Neural cell (in vitro differentiated cells): ENCODE measurements at regions not wholly inside any gene's neighbourhood (a gene's known extent, or its start where the extent isn't known, plus 50 kb on each side); places are given as distances from the start of the nearest gene placed in this dataset.

Experiments
- H2AFZ ChIP-seq: fragments of 200-600, 300-800 bp; sonication (generic), shearing (Covaris generic); 2 replicates; pipeline ENCODE4 v1.6.0; 2014; ENCODE audit warnings: low read depth, mild to moderate bottlenecking, antibody characterized with exemption, low read length, moderate library complexity
- H3F3A ChIP-seq: fragments of 200-600 bp; shearing (Covaris generic); 2 replicates; pipeline ENCODE4 v1.6.1; 2016; ENCODE audit warnings: mild to moderate bottlenecking, moderate library complexity, mixed read lengths, antibody characterized with exemption, low read length; ENCODE audit not compliant: insufficient read depth, poor library complexity, severe bottlenecking
- H3K27ac ChIP-seq: fragments of 200-600, 300-800 bp; sonication (generic), shearing (Covaris generic); 2 replicates; pipeline ENCODE4 v1.5.1; 2014; ENCODE audit warnings: mild to moderate bottlenecking, low read length, moderate library complexity
- H3K27me3 ChIP-seq: fragments of 300-800, 200-600 bp; sonication (generic), shearing (Covaris generic); 2 replicates; pipeline ENCODE4 v1.6.0; 2014; ENCODE audit warnings: mild to moderate bottlenecking, low read depth, low read length, moderate library complexity; ENCODE audit not compliant: insufficient read depth
- H3K36me3 ChIP-seq: fragments of 300-800, 200-600 bp; sonication (generic), shearing (Covaris generic); 2 replicates; pipeline ENCODE4 v1.5.1; 2014; ENCODE audit warnings: mild to moderate bottlenecking, antibody characterized with exemption, low read length, moderate library complexity; ENCODE audit not compliant: insufficient read depth
- H3K4me2 ChIP-seq: fragments of 300-800, 200-600 bp; sonication (generic), shearing (Covaris generic); 2 replicates; pipeline ENCODE4 v1.6.0; 2014; ENCODE audit warnings: mild to moderate bottlenecking, low read length
- H3K4me3 ChIP-seq: fragments of 300-800, 200-600 bp; sonication (generic), shearing (Covaris generic); 2 replicates; pipeline ENCODE4 v1.5.1; 2014; ENCODE audit warnings: mild to moderate bottlenecking, low read length, moderate library complexity
- H3K79me2 ChIP-seq: fragments of 200-600 bp; shearing (Covaris generic); replicated peaks from 2 replicates; pipeline ENCODE4 v1.6.0; 2014; ENCODE audit warnings: mild to moderate bottlenecking, low read length, moderate library complexity; ENCODE audit not compliant: insufficient read depth
- H3K9ac ChIP-seq: fragments of 300-800, 200-600 bp; sonication (generic), shearing (Covaris generic); 2 replicates; pipeline ENCODE4 v1.6.1; 2016; ENCODE audit warnings: mild to moderate bottlenecking, low read length, mixed read lengths
- H3K9me2 ChIP-seq: fragments of 200-600 bp; shearing (Covaris generic); 2 replicates; pipeline ENCODE4 v1.6.1; 2016; ENCODE audit warnings: mild to moderate bottlenecking, low read length, mixed read lengths; ENCODE audit not compliant: insufficient read depth
- H3K9me3 ChIP-seq: fragments of 200-600, 300-800 bp; sonication (generic), shearing (Covaris generic); 2 replicates; pipeline ENCODE4 v1.6.1; 2016; ENCODE audit warnings: mild to moderate bottlenecking, mixed run types, low read length, moderate library complexity, mixed read lengths
- H4K20me1 ChIP-seq: fragments of 200-600 bp; shearing (Covaris generic); 2 replicates; pipeline ENCODE4 v1.6.1; 2016; ENCODE audit warnings: mild to moderate bottlenecking, mixed run types; ENCODE audit not compliant: insufficient read depth
- EP300 ChIP-seq: fragments of 450-650 bp; conservative IDR thresholded peaks from 2 replicates; pipeline ENCODE4 v1.6.1; 2014; ENCODE audit warnings: antibody characterized with exemption, mild to moderate bottlenecking, moderate library complexity; ENCODE audit not compliant: poor library complexity, severe bottlenecking
- EZH2 ChIP-seq: fragments of 200-600, 300-800 bp; shearing (Covaris generic), sonication (generic); IDR thresholded peaks from 2 replicates; pipeline ENCODE4 v1.6.1; 2014; ENCODE audit warnings: antibody characterized with exemption, low read length, borderline replicate concordance, mild to moderate bottlenecking; ENCODE audit not compliant: insufficient read depth, poor library complexity, severe bottlenecking
- MXI1 ChIP-seq: fragments of 450-650 bp; conservative IDR thresholded peaks from 2 replicates; pipeline ENCODE4 v1.6.1; 2014; ENCODE audit warnings: antibody characterized with exemption, mild to moderate bottlenecking; ENCODE audit not compliant: poor library complexity, severe bottlenecking
- POLR2AphosphoS5 ChIP-seq: IDR thresholded peaks from 2 replicates; pipeline ENCODE4 v1.6.1; 2012
- RAD21 ChIP-seq: fragments of 450-650 bp; conservative IDR thresholded peaks from 2 replicates; pipeline ENCODE4 v1.6.1; 2014; ENCODE audit warnings: antibody characterized with exemption, mild to moderate bottlenecking, moderate library complexity
- SMC3 ChIP-seq: fragments of 450-650 bp; conservative IDR thresholded peaks from 2 replicates; pipeline ENCODE4 v1.6.1; 2014; ENCODE audit warnings: antibody characterized with exemption, mild to moderate bottlenecking, moderate library complexity; ENCODE audit not compliant: poor library complexity
- TAF1 ChIP-seq: IDR thresholded peaks from 2 replicates; pipeline ENCODE4 v1.6.1; 2012; ENCODE audit warnings: low read depth
- TF ChIP-seq, protein P1 (sequence below): fragments of 450-650 bp; IDR thresholded peaks from 2 replicates; pipeline ENCODE4 v1.5.1; 2014; ENCODE audit warnings: antibody characterized with exemption, mild to moderate bottlenecking, moderate library complexity; ENCODE audit not compliant: poor library complexity, severe bottlenecking
- TF ChIP-seq, protein P2 (sequence below): IDR thresholded peaks from 2 replicates; pipeline ENCODE4 v1.6.1; 2012; ENCODE audit warnings: borderline replicate concordance

DNA sequence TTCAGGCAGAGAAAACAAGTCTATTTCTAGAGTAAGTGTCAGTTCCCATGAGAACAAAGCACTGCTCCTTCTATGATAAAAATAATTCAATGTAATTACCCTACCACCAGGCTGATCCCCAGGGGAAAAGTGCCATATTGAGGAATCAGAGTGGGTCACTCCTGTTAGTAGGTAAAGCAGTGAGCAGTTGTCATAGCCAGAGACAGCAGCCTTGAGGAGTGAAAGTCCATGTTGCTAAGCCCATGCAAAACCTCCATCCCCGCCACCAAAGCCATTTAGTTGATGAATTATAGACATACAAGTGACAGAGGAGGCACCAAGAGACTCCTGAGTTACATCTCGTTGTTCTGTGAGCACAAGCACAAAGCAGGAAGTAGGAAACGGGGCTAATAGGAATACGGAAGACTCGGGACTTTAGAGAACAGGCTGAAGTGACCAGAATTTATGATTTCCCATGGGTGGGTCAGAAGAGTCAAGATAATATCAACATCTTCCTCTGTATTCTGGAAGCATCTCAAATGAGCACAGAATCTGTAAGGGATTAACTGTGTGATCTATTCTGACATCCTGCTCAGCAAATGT lies 197.9 kb downstream of the MAFB start:
- H3K9ac ChIP-seq, result no peak overlapping the region
- no peaks in the 10 kb centered on the region for H3K9me3 ChIP-seq
- no peak overlapping the region for H3K4me2 ChIP-seq
- no peaks in the 10 kb centered on the region for H4K20me1 ChIP-seq
- TF ChIP-seq, protein P1, sequence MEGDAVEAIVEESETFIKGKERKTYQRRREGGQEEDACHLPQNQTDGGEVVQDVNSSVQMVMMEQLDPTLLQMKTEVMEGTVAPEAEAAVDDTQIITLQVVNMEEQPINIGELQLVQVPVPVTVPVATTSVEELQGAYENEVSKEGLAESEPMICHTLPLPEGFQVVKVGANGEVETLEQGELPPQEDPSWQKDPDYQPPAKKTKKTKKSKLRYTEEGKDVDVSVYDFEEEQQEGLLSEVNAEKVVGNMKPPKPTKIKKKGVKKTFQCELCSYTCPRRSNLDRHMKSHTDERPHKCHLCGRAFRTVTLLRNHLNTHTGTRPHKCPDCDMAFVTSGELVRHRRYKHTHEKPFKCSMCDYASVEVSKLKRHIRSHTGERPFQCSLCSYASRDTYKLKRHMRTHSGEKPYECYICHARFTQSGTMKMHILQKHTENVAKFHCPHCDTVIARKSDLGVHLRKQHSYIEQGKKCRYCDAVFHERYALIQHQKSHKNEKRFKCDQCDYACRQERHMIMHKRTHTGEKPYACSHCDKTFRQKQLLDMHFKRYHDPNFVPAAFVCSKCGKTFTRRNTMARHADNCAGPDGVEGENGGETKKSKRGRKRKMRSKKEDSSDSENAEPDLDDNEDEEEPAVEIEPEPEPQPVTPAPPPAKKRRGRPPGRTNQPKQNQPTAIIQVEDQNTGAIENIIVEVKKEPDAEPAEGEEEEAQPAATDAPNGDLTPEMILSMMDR, result no peak
- no peak for TF ChIP-seq MXI1
- TF ChIP-seq EZH2, result no peak
- no peak for TF ChIP-seq POLR2AphosphoS5
- H3F3A ChIP-seq, result no peaks in the 10 kb centered on the region
- H3K27ac ChIP-seq, result no peak overlapping the region
- H3K9me2 ChIP-seq, result no peaks in the 10 kb centered on the region
- no peaks in the 10 kb centered on the region for H3K79me2 ChIP-seq
- no peaks in the 10 kb centered on the region for H3K27me3 ChIP-seq
- H2AFZ ChIP-seq, result no peak overlapping the region
- no peak overlapping the region for H3K4me3 ChIP-seq
- no peaks in the 10 kb centered on the region for H3K36me3 ChIP-seq

DNA sequence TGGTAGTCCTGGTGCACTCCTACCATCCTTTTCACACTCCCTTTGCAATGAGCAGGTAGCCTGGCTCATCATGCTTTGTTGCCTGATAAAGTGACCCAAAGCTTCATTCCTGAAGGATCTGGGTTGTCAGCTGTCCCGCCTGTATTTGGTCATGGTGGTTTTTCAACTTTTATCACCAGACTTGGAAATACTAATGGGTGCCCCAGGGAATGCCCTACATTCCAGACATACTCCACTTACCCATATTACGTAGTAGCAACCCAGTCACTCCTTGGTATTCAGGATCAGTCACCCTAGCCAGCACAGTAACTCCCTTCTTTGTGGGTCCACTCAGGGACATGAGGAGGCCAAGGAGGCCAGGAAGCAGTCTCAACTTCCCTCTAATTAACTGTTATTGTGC lies 199.2 kb downstream of the MAFB start:
- H3K27me3 ChIP-seq, result no peaks in the 10 kb centered on the region
- H4K20me1 ChIP-seq, result no peaks in the 10 kb centered on the region
- H3K9ac ChIP-seq, result no peak overlapping the region
- H3K9me2 ChIP-seq, result no peaks in the 10 kb centered on the region
- no peak overlapping the region for H3K4me3 ChIP-seq
- H3K27ac ChIP-seq, result no peak overlapping the region
- no peaks in the 10 kb centered on the region for H3F3A ChIP-seq
- H3K9me3 ChIP-seq, result no peaks in the 10 kb centered on the region
- TF ChIP-seq, protein P1, result no peak
- TF ChIP-seq MXI1 (no peak), POLR2AphosphoS5 (no peak), RAD21 (no peak), EZH2 (no peak), EP300 (no peak), TAF1 (no peak), SMC3 (no peak)
- TF ChIP-seq, protein P2, sequence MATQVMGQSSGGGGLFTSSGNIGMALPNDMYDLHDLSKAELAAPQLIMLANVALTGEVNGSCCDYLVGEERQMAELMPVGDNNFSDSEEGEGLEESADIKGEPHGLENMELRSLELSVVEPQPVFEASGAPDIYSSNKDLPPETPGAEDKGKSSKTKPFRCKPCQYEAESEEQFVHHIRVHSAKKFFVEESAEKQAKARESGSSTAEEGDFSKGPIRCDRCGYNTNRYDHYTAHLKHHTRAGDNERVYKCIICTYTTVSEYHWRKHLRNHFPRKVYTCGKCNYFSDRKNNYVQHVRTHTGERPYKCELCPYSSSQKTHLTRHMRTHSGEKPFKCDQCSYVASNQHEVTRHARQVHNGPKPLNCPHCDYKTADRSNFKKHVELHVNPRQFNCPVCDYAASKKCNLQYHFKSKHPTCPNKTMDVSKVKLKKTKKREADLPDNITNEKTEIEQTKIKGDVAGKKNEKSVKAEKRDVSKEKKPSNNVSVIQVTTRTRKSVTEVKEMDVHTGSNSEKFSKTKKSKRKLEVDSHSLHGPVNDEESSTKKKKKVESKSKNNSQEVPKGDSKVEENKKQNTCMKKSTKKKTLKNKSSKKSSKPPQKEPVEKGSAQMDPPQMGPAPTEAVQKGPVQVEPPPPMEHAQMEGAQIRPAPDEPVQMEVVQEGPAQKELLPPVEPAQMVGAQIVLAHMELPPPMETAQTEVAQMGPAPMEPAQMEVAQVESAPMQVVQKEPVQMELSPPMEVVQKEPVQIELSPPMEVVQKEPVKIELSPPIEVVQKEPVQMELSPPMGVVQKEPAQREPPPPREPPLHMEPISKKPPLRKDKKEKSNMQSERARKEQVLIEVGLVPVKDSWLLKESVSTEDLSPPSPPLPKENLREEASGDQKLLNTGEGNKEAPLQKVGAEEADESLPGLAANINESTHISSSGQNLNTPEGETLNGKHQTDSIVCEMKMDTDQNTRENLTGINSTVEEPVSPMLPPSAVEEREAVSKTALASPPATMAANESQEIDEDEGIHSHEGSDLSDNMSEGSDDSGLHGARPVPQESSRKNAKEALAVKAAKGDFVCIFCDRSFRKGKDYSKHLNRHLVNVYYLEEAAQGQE, result no peak
- H3K79me2 ChIP-seq, result no peaks in the 10 kb centered on the region
- no peaks in the 10 kb centered on the region for H3K36me3 ChIP-seq
- H2AFZ ChIP-seq, result no peak overlapping the region
- no peak overlapping the region for H3K4me2 ChIP-seq
